Kidney (tissue), 13 donors: ENCODE measurements at regions not wholly inside any gene's neighbourhood (a gene's known extent, or its start where the extent isn't known, plus 50 kb on each side); places are given as distances from the start of the nearest gene placed in this dataset.

Experiments used
- DNase-seq, 5 donors: peaks; one replicate each; pipeline ENCODE4 v3.0.0-alpha.2; 2013 to 2020
- FAIRE-seq: peaks from 2 replicates; lab custom pipeline; 2012; peaks lifted over from hg19 to GRCh38; lab: Jason Lieb, UNC
- H3K27ac ChIP-seq, 2 donors: one replicate each; pipeline ENCODE4 v1.7.0; 2013; ENCODE audit warnings: low read depth in 2 of 2, low read length in 2 of 2, inconsistent platforms in 1 of 2
- H3K27me3 ChIP-seq: one replicate; pipeline ENCODE4 v1.7.1; 2013; ENCODE audit warnings: low read length, inconsistent platforms; ENCODE audit not compliant: control insufficient read depth, insufficient read depth
- H3K36me3 ChIP-seq, 3 donors: one replicate each; pipeline versions ENCODE4 v1.7.0 to v1.7.1; 2013; ENCODE audit warnings: low read length in 3 of 3, control low read depth in 1 of 3, inconsistent platforms in 1 of 3; ENCODE audit not compliant: insufficient read depth in 3 of 3, control insufficient read depth in 2 of 3
- H3K4me1 ChIP-seq, 3 donors: one replicate each; pipeline versions ENCODE4 v1.7.0 to v1.7.1; 2013; ENCODE audit warnings: low read length in 3 of 3, inconsistent platforms in 1 of 3, low read depth in 1 of 3; ENCODE audit not compliant: control insufficient read depth in 2 of 3, insufficient read depth in 2 of 3
- H3K4me3 ChIP-seq, 3 donors: one replicate each; pipeline versions ENCODE4 v1.7.0 to v1.8.1; 2013; ENCODE audit warnings: low read length in 3 of 3, control low read depth in 1 of 3, inconsistent platforms in 1 of 3
- H3K9ac ChIP-seq, 3 donors: one replicate each; pipeline versions ENCODE4 v1.7.0 to v1.7.1; 2013; ENCODE audit warnings: low read length in 3 of 3, control low read depth in 1 of 3, inconsistent platforms in 1 of 3
- H3K9me3 ChIP-seq, 3 donors: one replicate each; pipeline versions ENCODE4 v1.7.0 to v1.7.1; 2013; ENCODE audit warnings: low read length in 3 of 3, control low read depth in 1 of 3, inconsistent platforms in 1 of 3; ENCODE audit not compliant: control insufficient read depth in 2 of 3, insufficient read depth in 1 of 3
- CTCF ChIP-seq: IDR thresholded peaks from 3 replicates; pipeline ENCODE4 v1.5.1; 2012; ENCODE audit warnings: mild to moderate bottlenecking, moderate library complexity, borderline replicate concordance; ENCODE audit not compliant: insufficient read depth; ENCODE audit errors: extremely low read depth
- intact Hi-C: fragments of 100-400 bp; cut with DNase I; formaldehyde crosslinking; loops from one replicate; pipeline ENCODE4 v1.11.1; 2022
- donor health status: control.
- donor health status: control.
- donor health status: control.
- donor health status: control.
- donor health status: control.
- donor health status: DM: yes; HTN: yes; CAD: no.
- donor health status: Normal renal cell carcinoma (clear cell type).

DNA sequence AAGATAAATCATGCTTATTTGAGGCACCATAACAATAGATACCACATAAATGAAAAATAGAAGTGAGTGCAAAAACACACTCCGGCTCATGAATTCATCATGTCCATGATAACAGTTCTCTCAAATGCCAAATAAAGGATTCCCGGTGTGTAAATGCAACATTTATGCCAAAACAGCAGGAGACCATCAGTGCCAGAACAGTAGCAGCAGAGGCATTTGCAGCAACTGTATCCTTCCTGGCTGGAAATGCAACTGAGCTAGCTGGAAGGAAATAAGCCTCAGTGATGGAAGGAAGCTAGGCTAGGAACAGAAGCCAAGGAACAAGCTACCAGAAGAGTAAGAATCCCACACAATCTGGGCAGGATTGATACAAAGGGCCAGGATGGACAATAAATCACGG lies 79.9 kb upstream of the THSD7A start:
- Histone ChIP-seq H3K4me3 (no peak overlapping the region), H3K9ac (no peak overlapping the region), H3K27ac (no peak overlapping the region), H3K4me1 (no peaks in the 10 kb centered on the region), H3K27me3 (no peaks in the 10 kb centered on the region), H3K36me3 (no peaks in the 10 kb centered on the region), H3K9me3 (no peaks in the 10 kb centered on the region)
- intact Hi-C loops, result no loop called here
- FAIRE-seq (no peak), DNase-seq (peak in 1 of 5 donors; percentile 7)
- TF ChIP-seq CTCF, result no peak

GRCh38 chr7:11914645-11915044 lies 82.6 kb upstream of the THSD7A start:
- Histone ChIP-seq H3K9ac (no peak overlapping the region), H3K36me3 (no peaks in the 10 kb centered on the region), H3K27me3 (no peaks in the 10 kb centered on the region), H3K4me1 (no peaks in the 10 kb centered on the region), H3K27ac (no peak overlapping the region), H3K9me3 (no peaks in the 10 kb centered on the region), H3K4me3 (no peak overlapping the region)
- intact Hi-C loops, result no loop called here
- TF ChIP-seq CTCF, result no peak
- DNase-seq, result no peak
- no peak for FAIRE-seq

DNA sequence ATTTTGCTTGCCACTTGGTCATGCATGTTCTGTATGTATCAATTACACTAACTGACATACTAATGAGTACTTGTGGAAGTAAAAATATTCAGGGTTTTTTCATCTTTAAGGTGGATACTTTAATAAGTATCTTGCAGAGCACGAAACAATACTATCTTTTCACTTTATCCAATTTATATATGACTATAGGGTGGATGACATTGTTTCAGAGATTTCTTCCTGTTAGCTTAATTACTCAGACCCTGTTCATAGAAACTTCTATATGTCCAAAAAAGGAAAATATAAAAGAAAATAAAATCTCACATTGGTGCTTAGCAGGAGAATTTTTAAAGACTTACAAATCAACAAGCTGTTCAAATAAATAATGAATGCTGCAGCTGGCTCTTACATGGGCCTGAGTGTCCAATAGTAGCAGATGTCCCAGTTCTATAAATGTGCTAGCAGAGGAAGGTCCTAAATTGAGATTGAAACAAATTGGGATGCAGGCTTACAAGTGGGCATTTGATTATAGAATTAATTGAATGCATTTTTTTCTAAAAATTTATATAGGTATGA lies 91.5 kb upstream of the THSD7A start:
- Histone ChIP-seq H3K4me1 (no peaks in the 10 kb centered on the region), H3K27ac (no peak overlapping the region), H3K27me3 (no peaks in the 10 kb centered on the region), H3K4me3 (no peak overlapping the region), H3K9ac (no peak overlapping the region), H3K36me3 (no peaks in the 10 kb centered on the region), H3K9me3 (no peaks in the 10 kb centered on the region)
- no peak for TF ChIP-seq CTCF
- intact Hi-C loops, result no loop called here
- no peak for DNase-seq
- no peak for FAIRE-seq

- no peak for FAIRE-seq
- no peak for TF ChIP-seq CTCF
- no peak overlapping the region for H3K27ac ChIP-seq
- H3K9ac ChIP-seq, result no peak overlapping the region
- H3K36me3 ChIP-seq, result no peaks in the 10 kb centered on the region
- no peaks in the 10 kb centered on the region for H3K4me1 ChIP-seq
- intact Hi-C loops, result no loop called here
- no peaks in the 10 kb centered on the region for H3K9me3 ChIP-seq
- no peaks in the 10 kb centered on the region for H3K27me3 ChIP-seq
- peak in 1 of 5 donors; percentile 22 for DNase-seq
- H3K4me3 ChIP-seq, result no peak overlapping the region
Measured at GRCh38 chr7:11931307-11931706, 99.3 kb upstream of the THSD7A start.
